HG03469 (cell line): ENCODE measurements at regions not wholly inside any gene's neighbourhood (a gene's known extent, or its start where the extent isn't known, plus 50 kb on each side); places are given as distances from the start of the nearest gene placed in this dataset.
"Not testable (repeated sequence)": the region's sequence is repeated elsewhere in the genome, so short reads cannot be mapped to it uniquely, and the experiment has no call there.

Experiments
- ATAC-seq: cut with Tn5 transposase; IDR thresholded peaks from one replicate; pipeline ENCODE4 v1.9.1; 2021; ENCODE audit warnings: mild to moderate bottlenecking, moderate library complexity, moderate number of reproducible peaks; ENCODE audit not compliant: unreplicated experiment

- no peak for ATAC-seq
These were observed 364.9 kb downstream of the ANAPC1 start for GRCh38 chr2:111519071-111519470.

- no peak for ATAC-seq
These were observed 361.7 kb downstream of the ANAPC1 start for GRCh38 chr2:111522231-111522768.

GRCh38 chr2:111523009-111523408 is 361.0 kb downstream of the ANAPC1 start:
- ATAC-seq = no peak

GRCh38 chr2:111525026-111525425 is 359.0 kb downstream of the ANAPC1 start:
- ATAC-seq = not testable (repeated sequence)

- ATAC-seq = not testable (repeated sequence)
These were observed 357.9 kb downstream of the ANAPC1 start for GRCh38 chr2:111526041-111526639.

GRCh38 chr2:111527707-111528400 is 356.1 kb downstream of the ANAPC1 start:
- not testable (repeated sequence) for ATAC-seq

- ATAC-seq = not testable (repeated sequence)
These were observed 355.0 kb downstream of the ANAPC1 start for GRCh38 chr2:111529022-111529421.

- ATAC-seq = not testable (repeated sequence)
These were observed 353.6 kb downstream of the ANAPC1 start for GRCh38 chr2:111530239-111530965.

- ATAC-seq = not testable (repeated sequence)
These were observed 351.1 kb downstream of the ANAPC1 start for GRCh38 chr2:111532682-111533556.

GRCh38 chr2:111533557-111534247 is 350.3 kb downstream of the ANAPC1 start:
- not testable (repeated sequence) for ATAC-seq

GRCh38 chr2:111534910-111535352 is 349.1 kb downstream of the ANAPC1 start:
- ATAC-seq = no peak

- ATAC-seq = no peak
These were observed 348.6 kb downstream of the ANAPC1 start for GRCh38 chr2:111535404-111535803.

- no peak for ATAC-seq
These were observed 346.8 kb downstream of the ANAPC1 start for GRCh38 chr2:111537078-111537655.

GRCh38 chr2:111539991-111540390 is 344.0 kb downstream of the ANAPC1 start:
- not testable (repeated sequence) for ATAC-seq

GRCh38 chr2:111542120-111542774 is 341.7 kb downstream of the ANAPC1 start:
- ATAC-seq = not testable (repeated sequence)

GRCh38 chr2:111544006-111544405 is 340.0 kb downstream of the ANAPC1 start:
- not testable (repeated sequence) for ATAC-seq

- not testable (repeated sequence) for ATAC-seq
These were observed 338.1 kb downstream of the ANAPC1 start for GRCh38 chr2:111545723-111546431.

GRCh38 chr2:111546578-111546977 is 337.4 kb downstream of the ANAPC1 start:
- ATAC-seq = not testable (repeated sequence)
